Omental fat pad (tissue), 3 donors: ENCODE measurements at regions not wholly inside any gene's neighbourhood (a gene's known extent, or its start where the extent isn't known, plus 50 kb on each side); places are given as distances from the start of the nearest gene placed in this dataset.

Experiments used
- ATAC-seq: fragments of 150-250 bp; one replicate; pipeline ENCODE4 v1.9.1; 2016; ENCODE audit warnings: mild to moderate bottlenecking, moderate library complexity; ENCODE audit not compliant: low FRiP score
- DNase-seq: peaks from one replicate; pipeline ENCODE4 v3.0.0-alpha.2; 2019; ENCODE audit warnings: low spot score
- TF ChIP-seq, protein P1 (sequence below), 3 donors: fragments of 450-650 bp; IDR thresholded peaks; one replicate each; pipeline ENCODE4 v1.5.1; 2016 to 2017; ENCODE audit warnings: antibody characterized with exemption in 3 of 3, mild to moderate bottlenecking in 3 of 3, moderate library complexity in 2 of 3

DNA sequence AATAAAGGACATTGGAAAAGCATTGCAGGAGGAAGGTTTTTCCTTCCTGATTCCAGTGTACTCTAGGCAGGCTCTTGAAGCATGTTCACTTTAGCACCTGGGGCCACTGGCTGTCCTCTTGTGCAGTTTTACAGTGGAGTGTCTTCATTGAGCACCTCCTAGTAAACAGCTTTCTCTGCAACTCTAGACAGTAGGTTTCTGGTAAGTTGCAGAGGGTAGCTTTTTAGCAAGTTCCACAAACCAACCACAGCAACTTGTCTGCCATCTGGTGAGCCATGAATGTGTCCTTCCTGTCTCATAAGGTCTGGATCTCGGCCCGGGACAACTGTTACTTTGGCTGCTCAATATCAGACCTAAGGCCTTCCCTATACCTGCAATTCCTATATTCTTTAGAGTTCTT is 488.0 kb downstream of the MAN2A1 start:
- DNase-seq (no peak), ATAC-seq (no peak)
- TF ChIP-seq, protein P1, sequence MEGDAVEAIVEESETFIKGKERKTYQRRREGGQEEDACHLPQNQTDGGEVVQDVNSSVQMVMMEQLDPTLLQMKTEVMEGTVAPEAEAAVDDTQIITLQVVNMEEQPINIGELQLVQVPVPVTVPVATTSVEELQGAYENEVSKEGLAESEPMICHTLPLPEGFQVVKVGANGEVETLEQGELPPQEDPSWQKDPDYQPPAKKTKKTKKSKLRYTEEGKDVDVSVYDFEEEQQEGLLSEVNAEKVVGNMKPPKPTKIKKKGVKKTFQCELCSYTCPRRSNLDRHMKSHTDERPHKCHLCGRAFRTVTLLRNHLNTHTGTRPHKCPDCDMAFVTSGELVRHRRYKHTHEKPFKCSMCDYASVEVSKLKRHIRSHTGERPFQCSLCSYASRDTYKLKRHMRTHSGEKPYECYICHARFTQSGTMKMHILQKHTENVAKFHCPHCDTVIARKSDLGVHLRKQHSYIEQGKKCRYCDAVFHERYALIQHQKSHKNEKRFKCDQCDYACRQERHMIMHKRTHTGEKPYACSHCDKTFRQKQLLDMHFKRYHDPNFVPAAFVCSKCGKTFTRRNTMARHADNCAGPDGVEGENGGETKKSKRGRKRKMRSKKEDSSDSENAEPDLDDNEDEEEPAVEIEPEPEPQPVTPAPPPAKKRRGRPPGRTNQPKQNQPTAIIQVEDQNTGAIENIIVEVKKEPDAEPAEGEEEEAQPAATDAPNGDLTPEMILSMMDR (IDR thresholded peaks at IDR 0.05) = no peak

DNA sequence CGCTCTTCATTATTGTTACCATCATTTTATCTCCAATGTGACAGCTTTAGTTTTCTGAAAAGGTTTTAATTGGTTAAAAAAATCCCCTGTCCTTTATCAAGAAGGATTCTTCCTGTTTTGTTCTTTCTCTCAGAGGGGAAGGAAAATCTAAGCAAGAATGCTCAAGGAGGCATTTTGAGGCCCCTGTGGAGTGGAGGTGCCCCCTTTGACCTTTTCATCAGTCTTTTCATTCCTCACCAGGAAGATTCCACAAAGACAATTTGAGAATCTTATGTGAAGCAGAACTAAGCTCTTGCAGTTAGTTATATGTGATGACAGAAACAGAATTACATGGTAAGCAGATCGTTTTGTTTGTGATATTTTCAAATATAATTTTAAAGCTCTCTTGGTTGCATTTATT is 489.6 kb downstream of the MAN2A1 start:
- TF ChIP-seq, protein P1 (IDR thresholded peaks at IDR 0.05) = no peak
- DNase-seq (no peak), ATAC-seq (no peak)

DNA sequence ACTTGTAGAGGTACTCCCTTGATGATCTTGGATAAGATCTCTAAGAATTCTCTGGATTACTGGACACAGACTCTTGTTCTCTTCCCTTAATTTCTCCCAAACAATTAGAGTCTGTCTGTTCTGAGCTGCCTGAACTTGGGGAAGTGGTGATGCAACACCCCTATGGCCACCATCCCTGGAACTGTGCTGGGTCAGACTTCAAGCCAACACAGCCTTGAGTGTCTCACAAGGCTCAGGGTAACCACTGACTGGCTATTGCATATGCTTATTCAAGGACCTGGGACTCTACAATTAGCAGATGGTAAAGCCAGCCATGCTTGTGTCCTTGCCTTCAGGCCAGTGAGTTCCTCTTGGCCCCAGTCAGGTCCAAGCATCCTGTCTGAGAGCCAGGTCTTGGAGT is 504.5 kb downstream of the MAN2A1 start:
- TF ChIP-seq, protein P1 (IDR thresholded peaks at IDR 0.05) = no peak
- DNase-seq (no peak), ATAC-seq (no peak)

DNA sequence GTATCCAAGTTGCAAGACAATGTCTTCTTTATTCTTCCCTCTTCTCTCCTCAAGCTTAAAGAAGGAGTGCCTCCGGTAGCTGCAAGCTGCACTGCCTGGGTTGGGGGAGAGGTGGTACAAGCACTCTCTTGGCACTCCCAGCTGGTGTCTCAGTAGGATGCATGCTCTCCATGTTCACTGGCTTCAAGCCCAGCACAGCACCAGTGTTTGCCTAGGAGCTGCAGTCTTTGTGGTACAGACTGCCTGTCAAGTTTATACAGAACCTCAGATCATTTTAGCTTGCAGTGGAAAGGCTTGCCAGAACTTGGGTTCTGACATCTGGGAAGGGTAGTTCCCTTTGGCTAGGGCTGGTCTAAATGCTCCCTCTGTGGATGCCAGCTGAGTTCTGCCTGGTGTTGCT is 505.6 kb downstream of the MAN2A1 start:
- no peak for DNase-seq
- no peak for ATAC-seq
- TF ChIP-seq, protein P1 (IDR thresholded peaks at IDR 0.05) = no peak

DNA sequence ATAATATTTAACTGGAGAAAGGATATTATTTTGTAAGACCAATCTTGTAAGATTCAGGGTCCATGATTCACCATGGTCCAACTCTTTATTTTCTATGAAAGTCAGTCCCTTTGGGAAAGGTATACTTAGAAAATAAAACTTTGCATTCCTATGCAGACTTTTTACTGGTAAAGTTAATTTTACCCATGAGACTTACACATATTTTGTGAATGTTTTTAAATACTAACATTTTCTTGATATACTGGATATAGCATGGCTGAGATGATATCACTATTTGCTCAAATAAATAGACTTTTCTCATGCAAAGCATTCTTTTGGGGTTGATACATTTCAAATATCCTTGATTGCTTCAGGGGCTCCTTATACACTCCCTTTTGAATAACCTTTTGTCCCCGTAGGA is 512.1 kb downstream of the MAN2A1 start:
- DNase-seq = no peak
- ATAC-seq = no peak
- TF ChIP-seq, protein P1 (IDR thresholded peaks at IDR 0.05) = no peak

GRCh38 chr5:110203661-110204060 is 513.9 kb downstream of the MAN2A1 start:
- ATAC-seq (no peak), DNase-seq (no peak)
- TF ChIP-seq, protein P1 (IDR thresholded peaks at IDR 0.05) = no peak

DNA sequence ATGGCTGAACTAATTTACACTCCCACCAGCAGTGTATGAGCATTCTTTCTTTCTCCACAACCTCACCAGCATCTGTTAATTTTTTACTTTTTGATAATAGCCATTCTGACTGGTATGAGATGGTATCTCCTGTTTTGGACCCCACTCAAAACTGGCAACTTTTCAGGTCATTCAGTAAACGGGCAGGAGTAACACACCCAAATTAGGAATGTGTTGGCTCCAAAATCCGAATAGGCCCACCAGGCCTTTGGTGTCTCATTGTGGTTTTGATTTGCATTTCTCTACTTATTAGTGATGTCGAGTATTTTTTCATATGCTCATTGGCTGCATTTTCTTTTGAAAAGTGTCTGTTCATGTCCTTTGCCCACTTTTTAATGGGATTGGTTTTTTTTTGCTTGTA is 517.1 kb downstream of the TMEM232 start:
- ATAC-seq (no peak), DNase-seq (no peak)
- TF ChIP-seq, protein P1 (IDR thresholded peaks at IDR 0.05) = no peak
